GM18519 (cell line): ENCODE measurements at regions not wholly inside any gene's neighbourhood (a gene's known extent, or its start where the extent isn't known, plus 50 kb on each side); places are given as distances from the start of the nearest gene placed in this dataset.

Experiments
- ATAC-seq: cut with Tn5 transposase; IDR thresholded peaks from one replicate; pipeline ENCODE4 v1.9.1; 2021; ENCODE audit warnings: mild to moderate bottlenecking, moderate library complexity; ENCODE audit not compliant: unreplicated experiment, low FRiP score

GRCh38 chr5:98458004-98458403 lies 315.5 kb upstream of the RGMB start:
- no peak for ATAC-seq

GRCh38 chr5:98458726-98459125 lies 314.7 kb upstream of the RGMB start:
- no peak for ATAC-seq

GRCh38 chr5:98460536-98460935 lies 312.9 kb upstream of the RGMB start:
- ATAC-seq, result no peak

- no peak for ATAC-seq
These were observed 312.0 kb upstream of the RGMB start for GRCh38 chr5:98461485-98461884.

GRCh38 chr5:98463222-98463621 lies 310.2 kb upstream of the RGMB start:
- ATAC-seq, result no peak

GRCh38 chr5:98463676-98464075 lies 309.8 kb upstream of the RGMB start:
- no peak for ATAC-seq

- ATAC-seq, result peak; percentile 85
These were observed 308.6 kb upstream of the RGMB start for GRCh38 chr5:98464737-98465330.

- no peak for ATAC-seq
These were observed 305.1 kb upstream of the RGMB start for GRCh38 chr5:98468188-98468869.

GRCh38 chr5:98470747-98471146 lies 302.7 kb upstream of the RGMB start:
- no peak for ATAC-seq

- no peak for ATAC-seq
These were observed 302.0 kb upstream of the RGMB start for GRCh38 chr5:98471458-98471857.

- no peak for ATAC-seq
These were observed 299.2 kb upstream of the RGMB start for GRCh38 chr5:98474216-98474615.

- no peak for ATAC-seq
These were observed 298.7 kb upstream of the RGMB start for GRCh38 chr5:98474782-98475181.

- ATAC-seq, result no peak
These were observed 290.9 kb upstream of the RGMB start for GRCh38 chr5:98482321-98483300.

- no peak for ATAC-seq
These were observed 290.2 kb upstream of the RGMB start for GRCh38 chr5:98483301-98483685.

GRCh38 chr5:98489021-98489420 lies 284.4 kb upstream of the RGMB start:
- ATAC-seq, result no peak

GRCh38 chr5:98490348-98490747 lies 283.1 kb upstream of the RGMB start:
- ATAC-seq, result no peak

- ATAC-seq, result no peak
These were observed 281.2 kb upstream of the RGMB start for GRCh38 chr5:98492258-98492657.

- no peak for ATAC-seq
These were observed 276.0 kb upstream of the RGMB start for GRCh38 chr5:98497418-98497817.

GRCh38 chr5:98498028-98498427 lies 275.4 kb upstream of the RGMB start:
- ATAC-seq, result no peak

- ATAC-seq, result no peak
These were observed 273.6 kb upstream of the RGMB start for GRCh38 chr5:98499892-98500291.

- no peak for ATAC-seq
These were observed 272.7 kb upstream of the RGMB start for GRCh38 chr5:98500811-98501210.
